ENCODE measurements at regions not wholly inside any gene's neighbourhood (a gene's known extent, or its start where the extent isn't known, plus 50 kb on each side); places are given as distances from the start of the nearest gene placed in this dataset.
"Not testable (repeated sequence)": the region's sequence is repeated elsewhere in the genome, so short reads cannot be mapped to it uniquely, and the experiment has no call there.

DNA sequence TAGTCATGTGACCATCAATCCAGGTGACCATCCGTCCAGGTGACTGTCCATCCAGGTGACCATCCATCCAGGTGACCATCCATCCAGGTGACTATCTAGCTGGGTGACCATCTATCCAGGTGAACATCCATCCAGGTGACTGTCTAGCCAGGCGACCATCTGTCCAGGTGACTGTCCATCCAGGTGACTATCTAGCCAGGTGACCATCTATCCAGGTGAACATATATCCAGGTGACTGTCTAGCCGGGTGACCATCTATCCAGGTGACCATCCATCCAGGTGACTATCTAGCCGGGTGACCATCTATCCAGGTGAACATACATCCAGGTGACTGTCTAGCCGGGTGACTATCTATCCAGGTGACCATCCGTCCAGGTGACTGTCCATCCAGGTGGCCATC, 306.2 kb downstream of the NDUFA10 start:
- not testable (repeated sequence) for TF ChIP-seq CTCF (conservative IDR thresholded peaks at IDR 0.05; ENCODE audit: low read depth in 2 of 2); STAT1 (IDR thresholded peaks at IDR 0.05; ENCODE audit: unreplicated experiment); POLR2AphosphoS5 (IDR thresholded peaks at IDR 0.05; ENCODE audit: low read depth); CREB1 (CRISPR knock-in tag; IDR thresholded peaks at IDR 0.05; ENCODE audit: low read depth); NANOG (IDR thresholded peaks at IDR 0.05; ENCODE audit: borderline replicate concordance); JUNB (IDR thresholded peaks at IDR 0.05; ENCODE audit: unreplicated experiment); EZH2 (IDR thresholded peaks at IDR 0.05; ENCODE audit: low read depth, unreplicated experiment); EZH2phosphoT487 (IDR thresholded peaks at IDR 0.05; ENCODE audit: unreplicated experiment)
